Breast epithelium (tissue), 4 donors: ENCODE measurements at regions not wholly inside any gene's neighbourhood (a gene's known extent, or its start where the extent isn't known, plus 50 kb on each side); places are given as distances from the start of the nearest gene placed in this dataset.

ENCODE experiments used
- DNase-seq, 2 donors: peaks; one replicate each; pipeline ENCODE4 v3.0.0-alpha.2; 2019; ENCODE audit warnings: low spot score in 2 of 2
- H3K27ac ChIP-seq, 2 donors: fragments of 200-600 bp; sonication (generic) in 1 of 2; one replicate each; pipeline ENCODE4 v1.5.1; 2016 to 2019; ENCODE audit warnings: mild to moderate bottlenecking in 1 of 2
- H3K27me3 ChIP-seq, 2 donors: fragments of 200-600 bp; sonication (generic) in 1 of 2; one replicate each; pipeline versions ENCODE4 v1.5.1 to v1.6.0; 2017 to 2019; ENCODE audit warnings: control low read depth in 1 of 2, mild to moderate bottlenecking in 1 of 2
- H3K36me3 ChIP-seq: fragments of 200-600 bp; one replicate; pipeline ENCODE4 v1.5.1; 2019
- H3K4me1 ChIP-seq, 2 donors: fragments of 200-600 bp; sonication (generic); one replicate each; pipeline ENCODE4 v1.5.1; 2016 to 2019; ENCODE audit warnings: control low read depth in 1 of 2
- H3K4me3 ChIP-seq, 3 donors: fragments of 200-600 bp; sonication (generic); 1 replicate in 2 of 3; 2 replicates in 1 of 3; pipeline ENCODE4 v1.5.1; 2016 to 2019; ENCODE audit warnings: mild to moderate bottlenecking in 3 of 3, moderate library complexity in 2 of 3
- H3K9me3 ChIP-seq, 2 donors: fragments of 200-600 bp; sonication (generic) in 1 of 2; one replicate each; pipeline ENCODE4 v1.5.1; 2016 to 2019; ENCODE audit warnings: control low read depth in 1 of 2
- CTCF ChIP-seq, 3 donors: fragments of 450-650 bp; IDR thresholded peaks; one replicate each; pipeline ENCODE4 v1.5.1; 2016 to 2017; ENCODE audit warnings: antibody characterized with exemption in 3 of 3, mild to moderate bottlenecking in 3 of 3, moderate library complexity in 3 of 3
- POLR2A ChIP-seq: fragments of 450-650 bp; IDR thresholded peaks from one replicate; pipeline ENCODE4 v1.6.1; 2016; ENCODE audit warnings: antibody characterized with exemption, mild to moderate bottlenecking, moderate library complexity
- POLR2AphosphoS5 ChIP-seq, 3 donors: sonication (generic); formaldehyde crosslinking; IDR thresholded peaks; one replicate each; pipeline ENCODE4 v1.6.1; 2017; ENCODE audit warnings: antibody characterized with exemption in 3 of 3
- intact Hi-C: fragments of 100-400 bp; cut with DNase I; formaldehyde crosslinking; loops from one replicate; pipeline ENCODE4 v1.15.1; 2023; ENCODE audit warnings: low total_unique reads

GRCh38 chr4:166323250-166323649 lies 450.2 kb downstream of the TLL1 start:
- intact Hi-C loops, result no loop called here

GRCh38 chr4:166324321-166324720 lies 451.3 kb downstream of the TLL1 start:
- intact Hi-C loops, result no loop called here
- Histone ChIP-seq H3K27me3 (no peaks in the 10 kb centered on the region), H3K36me3 (no peaks in the 10 kb centered on the region), H3K27ac (no peak overlapping the region), H3K4me1 (no peaks in the 10 kb centered on the region), H3K9me3 (peaks cover 0 to 4% of the 10 kb centered on the region in 2 donors), H3K4me3 (no peak overlapping the region)
- TF ChIP-seq CTCF (IDR thresholded peaks at IDR 0.05) (no peak), POLR2A (no peak), POLR2AphosphoS5 (IDR thresholded peaks at IDR 0.05) (no peak)
- no peak for DNase-seq

More at GRCh38 chr4:166323250-166323649, 450.2 kb downstream of the TLL1 start:
- H3K4me3 ChIP-seq, result no peak overlapping the region
- H3K27me3 ChIP-seq, result no peaks in the 10 kb centered on the region
- H3K9me3 ChIP-seq, result peaks cover 0 to 4% of the 10 kb centered on the region in 2 donors
- no peak overlapping the region for H3K27ac ChIP-seq
- TF ChIP-seq CTCF (IDR thresholded peaks at IDR 0.05) (no peak), POLR2AphosphoS5 (IDR thresholded peaks at IDR 0.05) (no peak), POLR2A (no peak)
- no peaks in the 10 kb centered on the region for H3K4me1 ChIP-seq
- DNase-seq, result no peak
- H3K36me3 ChIP-seq, result no peaks in the 10 kb centered on the region

- TF ChIP-seq POLR2A, result no peak
- no peak for TF ChIP-seq POLR2AphosphoS5 (IDR thresholded peaks at IDR 0.05)
- TF ChIP-seq CTCF (IDR thresholded peaks at IDR 0.05), result no peak
- H3K4me3 ChIP-seq, result no peak overlapping the region
- no peaks in the 10 kb centered on the region for H3K9me3 ChIP-seq
- H3K4me1 ChIP-seq, result no peaks in the 10 kb centered on the region
- H3K36me3 ChIP-seq, result no peaks in the 10 kb centered on the region
- no peak for DNase-seq
- intact Hi-C loops, result no loop called here
- H3K27me3 ChIP-seq, result no peaks in the 10 kb centered on the region
- no peak overlapping the region for H3K27ac ChIP-seq
Observed at GRCh38 chr4:166335256-166335938, 462.4 kb downstream of the TLL1 start.

GRCh38 chr4:166341992-166342391 lies 469.0 kb downstream of the TLL1 start:
- Histone ChIP-seq H3K4me1 (no peaks in the 10 kb centered on the region), H3K27ac (no peak overlapping the region), H3K27me3 (no peaks in the 10 kb centered on the region), H3K4me3 (no peak overlapping the region), H3K9me3 (no peaks in the 10 kb centered on the region), H3K36me3 (no peaks in the 10 kb centered on the region)
- intact Hi-C loops, result no loop called here
- no peak for DNase-seq
- TF ChIP-seq POLR2AphosphoS5 (IDR thresholded peaks at IDR 0.05), result no peak
- TF ChIP-seq CTCF (IDR thresholded peaks at IDR 0.05), result no peak
- no peak for TF ChIP-seq POLR2A

- intact Hi-C loops, result no loop called here
- H3K27ac ChIP-seq, result no peak overlapping the region
- H3K36me3 ChIP-seq, result no peaks in the 10 kb centered on the region
- H3K4me3 ChIP-seq, result no peak overlapping the region
- no peaks in the 10 kb centered on the region for H3K27me3 ChIP-seq
- TF ChIP-seq POLR2A (no peak), CTCF (IDR thresholded peaks at IDR 0.05) (no peak), POLR2AphosphoS5 (IDR thresholded peaks at IDR 0.05) (no peak)
- DNase-seq, result no peak
- no peaks in the 10 kb centered on the region for H3K4me1 ChIP-seq
- H3K9me3 ChIP-seq, result peaks cover 0 to 3% of the 10 kb centered on the region in 2 donors
Observed at GRCh38 chr4:166363198-166363597, 490.2 kb downstream of the TLL1 start.
